ENCODE measurements at regions not wholly inside any gene's neighbourhood (a gene's known extent, or its start where the extent isn't known, plus 50 kb on each side); places are given as distances from the start of the nearest gene placed in this dataset.
"Not testable (repeated sequence)": the region's sequence is repeated elsewhere in the genome, so short reads cannot be mapped to it uniquely, and the experiment has no call there.

DNA sequence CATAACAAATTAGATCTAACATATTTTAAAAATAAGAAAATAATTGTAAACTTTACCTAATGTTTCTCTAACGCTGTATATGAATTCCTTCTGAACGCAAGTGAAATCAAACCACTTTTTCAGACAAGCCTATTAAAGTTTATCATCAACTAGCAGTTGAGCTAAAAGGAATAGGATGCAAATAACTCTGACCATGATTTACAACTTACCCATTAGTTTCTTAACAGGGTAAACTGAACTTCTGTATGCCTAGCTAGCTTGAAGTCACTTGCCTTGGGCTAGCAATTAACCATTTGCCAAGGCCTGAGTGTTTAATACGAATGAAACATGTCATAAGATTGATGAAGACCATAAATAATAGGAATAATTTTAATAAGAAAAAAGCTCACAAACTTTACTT is 762.7 kb upstream of the ARRDC3 start:
- Histone ChIP-seq H3K4me2 (ENCODE audit: low read length) (no peak overlapping the region), H3K4me3 (ENCODE audit: low read length) (no peak overlapping the region), H3K79me2 (replicated peaks; ENCODE audit: insufficient read depth, low read length) (no peaks in the 10 kb centered on the region), H3K36me3 (ENCODE audit: insufficient read depth, low read length) (no peaks in the 10 kb centered on the region), H3K27me3 (ENCODE audit: insufficient read depth, low read depth, low read length) (no peaks in the 10 kb centered on the region), H4K20me1 (ENCODE audit: insufficient read depth) (no peaks in the 10 kb centered on the region), H3F3A (ENCODE audit: insufficient read depth, low read length, poor library complexity, severe bottlenecking) (no peaks in the 10 kb centered on the region), H3K9ac (ENCODE audit: low read length) (no peak overlapping the region), H3K27ac (ENCODE audit: low read length) (no peak overlapping the region), H3K9me3 (ENCODE audit: low read length) (no peaks in the 10 kb centered on the region), H2AFZ (ENCODE audit: low read depth, low read length) (no peak overlapping the region), H3K9me2 (ENCODE audit: insufficient read depth, low read length) (no peaks in the 10 kb centered on the region)
- no peak for TF ChIP-seq MXI1 (conservative IDR thresholded peaks at IDR 0.05; ENCODE audit: poor library complexity, severe bottlenecking)
- no peak for TF ChIP-seq SMC3 (conservative IDR thresholded peaks at IDR 0.05; ENCODE audit: poor library complexity)
- TF ChIP-seq, protein P1, sequence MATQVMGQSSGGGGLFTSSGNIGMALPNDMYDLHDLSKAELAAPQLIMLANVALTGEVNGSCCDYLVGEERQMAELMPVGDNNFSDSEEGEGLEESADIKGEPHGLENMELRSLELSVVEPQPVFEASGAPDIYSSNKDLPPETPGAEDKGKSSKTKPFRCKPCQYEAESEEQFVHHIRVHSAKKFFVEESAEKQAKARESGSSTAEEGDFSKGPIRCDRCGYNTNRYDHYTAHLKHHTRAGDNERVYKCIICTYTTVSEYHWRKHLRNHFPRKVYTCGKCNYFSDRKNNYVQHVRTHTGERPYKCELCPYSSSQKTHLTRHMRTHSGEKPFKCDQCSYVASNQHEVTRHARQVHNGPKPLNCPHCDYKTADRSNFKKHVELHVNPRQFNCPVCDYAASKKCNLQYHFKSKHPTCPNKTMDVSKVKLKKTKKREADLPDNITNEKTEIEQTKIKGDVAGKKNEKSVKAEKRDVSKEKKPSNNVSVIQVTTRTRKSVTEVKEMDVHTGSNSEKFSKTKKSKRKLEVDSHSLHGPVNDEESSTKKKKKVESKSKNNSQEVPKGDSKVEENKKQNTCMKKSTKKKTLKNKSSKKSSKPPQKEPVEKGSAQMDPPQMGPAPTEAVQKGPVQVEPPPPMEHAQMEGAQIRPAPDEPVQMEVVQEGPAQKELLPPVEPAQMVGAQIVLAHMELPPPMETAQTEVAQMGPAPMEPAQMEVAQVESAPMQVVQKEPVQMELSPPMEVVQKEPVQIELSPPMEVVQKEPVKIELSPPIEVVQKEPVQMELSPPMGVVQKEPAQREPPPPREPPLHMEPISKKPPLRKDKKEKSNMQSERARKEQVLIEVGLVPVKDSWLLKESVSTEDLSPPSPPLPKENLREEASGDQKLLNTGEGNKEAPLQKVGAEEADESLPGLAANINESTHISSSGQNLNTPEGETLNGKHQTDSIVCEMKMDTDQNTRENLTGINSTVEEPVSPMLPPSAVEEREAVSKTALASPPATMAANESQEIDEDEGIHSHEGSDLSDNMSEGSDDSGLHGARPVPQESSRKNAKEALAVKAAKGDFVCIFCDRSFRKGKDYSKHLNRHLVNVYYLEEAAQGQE (IDR thresholded peaks at IDR 0.05; ENCODE audit: borderline replicate concordance) = no peak
- TF ChIP-seq RAD21 (conservative IDR thresholded peaks at IDR 0.05) = no peak

DNA sequence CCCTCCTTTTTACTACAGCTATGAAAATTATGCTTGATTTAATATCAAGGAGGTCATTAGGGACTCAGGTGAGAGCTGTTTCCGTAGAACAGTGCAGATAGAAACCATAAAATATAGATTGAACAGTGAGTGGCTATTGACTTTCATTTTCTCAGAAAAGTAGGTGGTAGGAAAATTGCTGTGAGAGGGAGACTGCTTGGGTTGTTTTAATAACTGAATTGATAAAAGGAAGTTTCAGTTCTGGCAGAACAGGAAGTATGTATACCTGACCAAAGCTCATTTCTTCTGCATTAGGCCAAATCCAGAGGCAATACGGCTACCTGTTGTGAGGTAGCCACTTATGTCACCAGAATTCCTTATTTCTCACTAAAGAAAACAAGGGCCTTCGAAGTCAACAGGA is 761.7 kb upstream of the ARRDC3 start:
- H3K9ac ChIP-seq (ENCODE audit: low read length) = no peak overlapping the region
- no peak overlapping the region for H3K27ac ChIP-seq (ENCODE audit: low read length)
- no peak overlapping the region for H2AFZ ChIP-seq (ENCODE audit: low read depth, low read length)
- H3K4me3 ChIP-seq (ENCODE audit: low read length) = no peak overlapping the region
- TF ChIP-seq EZH2 (IDR thresholded peaks at IDR 0.05; ENCODE audit: borderline replicate concordance, insufficient read depth, low read length, poor library complexity, severe bottlenecking) (no peak), TAF1 (IDR thresholded peaks at IDR 0.05; ENCODE audit: low read depth) (no peak), EP300 (conservative IDR thresholded peaks at IDR 0.05; ENCODE audit: poor library complexity, severe bottlenecking) (no peak), SMC3 (conservative IDR thresholded peaks at IDR 0.05; ENCODE audit: poor library complexity) (no peak), POLR2AphosphoS5 (IDR thresholded peaks at IDR 0.05) (no peak), RAD21 (conservative IDR thresholded peaks at IDR 0.05) (no peak), MXI1 (conservative IDR thresholded peaks at IDR 0.05; ENCODE audit: poor library complexity, severe bottlenecking) (no peak)
- TF ChIP-seq, protein P2, sequence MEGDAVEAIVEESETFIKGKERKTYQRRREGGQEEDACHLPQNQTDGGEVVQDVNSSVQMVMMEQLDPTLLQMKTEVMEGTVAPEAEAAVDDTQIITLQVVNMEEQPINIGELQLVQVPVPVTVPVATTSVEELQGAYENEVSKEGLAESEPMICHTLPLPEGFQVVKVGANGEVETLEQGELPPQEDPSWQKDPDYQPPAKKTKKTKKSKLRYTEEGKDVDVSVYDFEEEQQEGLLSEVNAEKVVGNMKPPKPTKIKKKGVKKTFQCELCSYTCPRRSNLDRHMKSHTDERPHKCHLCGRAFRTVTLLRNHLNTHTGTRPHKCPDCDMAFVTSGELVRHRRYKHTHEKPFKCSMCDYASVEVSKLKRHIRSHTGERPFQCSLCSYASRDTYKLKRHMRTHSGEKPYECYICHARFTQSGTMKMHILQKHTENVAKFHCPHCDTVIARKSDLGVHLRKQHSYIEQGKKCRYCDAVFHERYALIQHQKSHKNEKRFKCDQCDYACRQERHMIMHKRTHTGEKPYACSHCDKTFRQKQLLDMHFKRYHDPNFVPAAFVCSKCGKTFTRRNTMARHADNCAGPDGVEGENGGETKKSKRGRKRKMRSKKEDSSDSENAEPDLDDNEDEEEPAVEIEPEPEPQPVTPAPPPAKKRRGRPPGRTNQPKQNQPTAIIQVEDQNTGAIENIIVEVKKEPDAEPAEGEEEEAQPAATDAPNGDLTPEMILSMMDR (IDR thresholded peaks at IDR 0.05; ENCODE audit: poor library complexity, severe bottlenecking) = no peak
- TF ChIP-seq, protein P1 (IDR thresholded peaks at IDR 0.05; ENCODE audit: borderline replicate concordance) = no peak
- H3K79me2 ChIP-seq (replicated peaks; ENCODE audit: insufficient read depth, low read length) = no peaks in the 10 kb centered on the region
- H3K4me2 ChIP-seq (ENCODE audit: low read length) = no peak overlapping the region
- H3K9me2 ChIP-seq (ENCODE audit: insufficient read depth, low read length) = no peaks in the 10 kb centered on the region
- H3K36me3 ChIP-seq (ENCODE audit: insufficient read depth, low read length) = no peaks in the 10 kb centered on the region
- no peaks in the 10 kb centered on the region for H3K9me3 ChIP-seq (ENCODE audit: low read length)
- H3K27me3 ChIP-seq (ENCODE audit: insufficient read depth, low read depth, low read length) = no peaks in the 10 kb centered on the region
- H4K20me1 ChIP-seq (ENCODE audit: insufficient read depth) = no peaks in the 10 kb centered on the region
- no peaks in the 10 kb centered on the region for H3F3A ChIP-seq (ENCODE audit: insufficient read depth, low read length, poor library complexity, severe bottlenecking)

DNA sequence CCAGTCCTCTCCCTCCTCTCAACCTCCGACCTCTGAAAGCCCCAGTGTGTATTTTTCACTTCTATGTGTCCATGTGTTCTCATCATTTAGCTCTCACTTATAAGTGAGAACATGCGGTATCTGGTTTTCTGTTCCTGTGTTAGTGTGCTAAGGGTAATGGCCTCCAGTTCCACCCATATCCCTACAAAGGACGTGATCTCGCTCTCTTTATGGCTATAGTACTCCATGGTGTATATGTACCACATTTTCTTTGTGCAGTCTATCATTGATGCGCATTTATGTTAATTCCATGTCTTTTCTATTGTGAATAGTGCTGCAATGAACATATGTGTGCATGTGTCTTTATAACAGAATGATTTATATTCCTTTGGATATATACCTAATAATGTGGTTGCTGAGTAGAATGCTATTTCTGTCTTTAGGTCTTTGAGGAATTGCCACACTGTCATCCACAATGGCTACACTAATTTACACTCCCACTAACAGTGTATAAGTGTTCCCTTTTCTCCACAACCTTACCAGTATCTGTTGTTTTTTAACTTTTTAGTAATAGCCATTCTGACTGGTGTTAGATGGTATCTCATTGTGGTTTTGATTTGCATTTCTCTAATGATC is 749.3 kb upstream of the ARRDC3 start:
- H3K4me3 ChIP-seq (ENCODE audit: low read length) = not testable (repeated sequence)

More for the DNA sequence above, 749.3 kb upstream of the ARRDC3 start:
- not testable (repeated sequence) for H3K9me2 ChIP-seq (ENCODE audit: insufficient read depth, low read length); H2AFZ ChIP-seq (ENCODE audit: low read depth, low read length); H3K27me3 ChIP-seq (ENCODE audit: insufficient read depth, low read depth, low read length); H3K27ac ChIP-seq (ENCODE audit: low read length); H3K9me3 ChIP-seq (ENCODE audit: low read length); H3K36me3 ChIP-seq (ENCODE audit: insufficient read depth, low read length); H3F3A ChIP-seq (ENCODE audit: insufficient read depth, low read length, poor library complexity, severe bottlenecking); H3K9ac ChIP-seq (ENCODE audit: low read length); H3K79me2 ChIP-seq (replicated peaks; ENCODE audit: insufficient read depth, low read length); H3K4me2 ChIP-seq (ENCODE audit: low read length); H4K20me1 ChIP-seq (ENCODE audit: insufficient read depth)
